ENCODE measurements at regions not wholly inside any gene's neighbourhood (a gene's known extent, or its start where the extent isn't known, plus 50 kb on each side); places are given as distances from the start of the nearest gene placed in this dataset.
A peak's percentile ranks its signal among the peaks of the same experiment; 100 is the strongest.

GRCh38 chrX:131907488-131908314 lies 115.4 kb upstream of the STK26 start:
- ChIA-PET CTCF (no interaction called here), POLR2A (no interaction called here)
- no peaks in the 10 kb centered on the region for H3F3A ChIP-seq (replicated peaks; ENCODE audit: insufficient read depth)

GRCh38 chrX:131910586-131910985 lies 112.5 kb upstream of the STK26 start:
- H3K79me2 ChIP-seq (ENCODE audit: insufficient read depth): no peaks in the 10 kb centered on the region
- no peaks in the 10 kb centered on the region for H3K9me3 ChIP-seq
- H3K27ac ChIP-seq (ENCODE audit: low read depth in 2 of 2, low read length in 1 of 2): no peak overlapping the region
- no peak overlapping the region for H2AFZ ChIP-seq (ENCODE audit: low read depth)
- no peaks in the 10 kb centered on the region for H3K27me3 ChIP-seq (ENCODE audit: insufficient read depth)
- no peak overlapping the region for H3K4me3 ChIP-seq (ENCODE audit: low read depth in 2 of 2, low read length in 1 of 2)
- H3K9me2 ChIP-seq: no peaks in the 10 kb centered on the region
- no peak overlapping the region for H3K9ac ChIP-seq
- H4K20me1 ChIP-seq (ENCODE audit: insufficient read depth): no peaks in the 10 kb centered on the region
- TF ChIP-seq GATA2 (CRISPR knock-in tag; IDR thresholded peaks at IDR 0.05) (peak; percentile 55), EP300 (IDR thresholded peaks at IDR 0.05; ENCODE audit: borderline replicate concordance in 1 of 2, low read depth in 1 of 2, low read length in 1 of 2) (peak in 1 of 2 experiments; percentile 61; a peak in 2 of 4 replicates), RCOR1 (IDR thresholded peaks at IDR 0.05; ENCODE audit: low read length) (0 out of 2 replicates have a peak, but pooled peaks have one; percentile 17), JUND (IDR thresholded peaks at IDR 0.05) (no peak)
- H3K4me1 ChIP-seq (ENCODE audit: control insufficient read depth in 1 of 2, insufficient read depth in 2 of 2, low read depth in 1 of 2, low read length in 1 of 2): no peaks in the 10 kb centered on the region
- no peaks in the 10 kb centered on the region for H3F3A ChIP-seq (replicated peaks; ENCODE audit: insufficient read depth)
- no peaks in the 10 kb centered on the region for H3K36me3 ChIP-seq (replicated peaks in 1 of 2; ENCODE audit: control insufficient read depth in 1 of 2, insufficient read depth in 2 of 2, low read length in 1 of 2)
- ChIA-PET POLR2A (no interaction called here), CTCF (no interaction called here)
- H3K4me2 ChIP-seq: no peak overlapping the region
- DNase-seq: peak; percentile 25
- WGBS (ENCODE audit: low lambda C conversion rate): 6% methylated on average over 1 of the region's 1 CpG

More at GRCh38 chrX:131907488-131908314, 115.4 kb upstream of the STK26 start:
- H3K9me2 ChIP-seq: no peaks in the 10 kb centered on the region
- H3K9ac ChIP-seq: no peak overlapping the region
- no peaks in the 10 kb centered on the region for H3K27me3 ChIP-seq (ENCODE audit: insufficient read depth)
- no peak overlapping the region for H2AFZ ChIP-seq (ENCODE audit: low read depth)
- H3K4me2 ChIP-seq: no peak overlapping the region
- WGBS (ENCODE audit: low lambda C conversion rate): 46% methylated on average over 16 of the region's 31 CpGs
- no peak for DNase-seq
- no peak for TF ChIP-seq REST (IDR thresholded peaks at IDR 0.05; ENCODE audit: low read depth, low read length)
- H3K4me1 ChIP-seq (ENCODE audit: control insufficient read depth in 1 of 2, insufficient read depth in 2 of 2, low read depth in 1 of 2, low read length in 1 of 2): no peaks in the 10 kb centered on the region
- no peaks in the 10 kb centered on the region for H3K79me2 ChIP-seq (ENCODE audit: insufficient read depth)
- no peaks in the 10 kb centered on the region for H4K20me1 ChIP-seq (ENCODE audit: insufficient read depth)
- no peak overlapping the region for H3K27ac ChIP-seq (ENCODE audit: low read depth in 2 of 2, low read length in 1 of 2)
- no peaks in the 10 kb centered on the region for H3K36me3 ChIP-seq (replicated peaks in 1 of 2; ENCODE audit: control insufficient read depth in 1 of 2, insufficient read depth in 2 of 2, low read length in 1 of 2)
- H3K4me3 ChIP-seq (ENCODE audit: low read depth in 2 of 2, low read length in 1 of 2): no peak overlapping the region
- H3K9me3 ChIP-seq: no peaks in the 10 kb centered on the region

GRCh38 chrX:131915488-131915887 lies 107.6 kb upstream of the STK26 start:
- Histone ChIP-seq H3K27me3 (ENCODE audit: insufficient read depth) (no peaks in the 10 kb centered on the region; the same call in 1 of the 2 replicates), H3K79me2 (ENCODE audit: insufficient read depth) (no peaks in the 10 kb centered on the region), H4K20me1 (ENCODE audit: insufficient read depth) (no peaks in the 10 kb centered on the region), H3K4me1 (ENCODE audit: control insufficient read depth in 1 of 2, insufficient read depth in 2 of 2, low read depth in 1 of 2, low read length in 1 of 2) (no peaks in the 10 kb centered on the region), H3K27ac (ENCODE audit: low read depth in 2 of 2, low read length in 1 of 2) (no peak overlapping the region), H2AFZ (ENCODE audit: low read depth) (no peak overlapping the region), H3K36me3 (replicated peaks in 1 of 2; ENCODE audit: control insufficient read depth in 1 of 2, insufficient read depth in 2 of 2, low read length in 1 of 2) (no peaks in the 10 kb centered on the region), H3K4me2 (no peak overlapping the region), H3K9ac (no peak overlapping the region), H3K4me3 (ENCODE audit: low read depth in 2 of 2, low read length in 1 of 2) (no peak overlapping the region), H3K9me3 (no peaks in the 10 kb centered on the region), H3F3A (replicated peaks; ENCODE audit: insufficient read depth) (no peaks in the 10 kb centered on the region), H3K9me2 (no peaks in the 10 kb centered on the region)
- 5% methylated on average over 3 of the region's 3 CpGs for WGBS (ENCODE audit: low lambda C conversion rate)
- CTCF ChIA-PET: interaction anchor here (0.6 kb wide), 1 partner anchor 33 kb away, joined by 4 read pairs; no protein-coding TSS in a partner anchor
- no peak for DNase-seq
- POLR2A ChIA-PET: no interaction called here
- no peak for TF ChIP-seq REST (IDR thresholded peaks at IDR 0.05; ENCODE audit: low read depth, low read length)
- TF ChIP-seq RFX5 (IDR thresholded peaks at IDR 0.05; ENCODE audit: low read length): no peak
- no peak for TF ChIP-seq ZBTB33 (IDR thresholded peaks at IDR 0.05; ENCODE audit: borderline replicate concordance, low read depth)
- no peak for TF ChIP-seq GATA2 (CRISPR knock-in tag; IDR thresholded peaks at IDR 0.05)
- TF ChIP-seq USF1 (IDR thresholded peaks at IDR 0.05; ENCODE audit: borderline replicate concordance, low read depth): no peak
- TF ChIP-seq NFIC (IDR thresholded peaks at IDR 0.05; ENCODE audit: borderline replicate concordance): no peak

Measured in SK-N-SH (cell line).